MCF 10A (cell line): ENCODE measurements at regions not wholly inside any gene's neighbourhood (a gene's known extent, or its start where the extent isn't known, plus 50 kb on each side); places are given as distances from the start of the nearest gene placed in this dataset.

Experiments used
- BruUV-seq: library from RNA; stranded (reverse); fragments of 400-500 nt; replicated peaks from 2 replicates; lab custom pipeline; 2021; lab: Mats Ljungman, UMichigan
- CTCF ChIA-PET: fragments of 300-600 bp; sonication (Branson Sonifier 250); formaldehyde crosslinking; extraction: SDS; loops from one replicate; lab custom pipeline; 2021; ENCODE audit warnings: antibody characterized with exemption, inconsistent platforms; lab: Yijun Ruan, JAX
- POLR2A ChIA-PET: fragments of 300-600, 350-650 bp; sonication (Branson Sonifier 250); formaldehyde crosslinking; extraction: SDS; loops from one replicate; lab custom pipeline; 2020; ENCODE audit warnings: antibody characterized with exemption, inconsistent platforms; lab: Yijun Ruan, JAX
- DNase-seq: peaks from one replicate; pipeline ENCODE4 v3.0.0-alpha.2; 2018; ENCODE audit not compliant: unreplicated experiment
- H3K27ac Mint-ChIP-seq: one replicate; pipeline ENCODE4 v1.8.0; 2022; ENCODE audit warnings: mild to moderate bottlenecking, low read depth, mixed read lengths; ENCODE audit not compliant: unreplicated experiment
- H3K27me3 Mint-ChIP-seq: one replicate; pipeline ENCODE4 v1.8.0; 2022; ENCODE audit warnings: mixed read lengths; ENCODE audit not compliant: insufficient read depth, unreplicated experiment
- H3K36me3 Mint-ChIP-seq: one replicate; pipeline ENCODE4 v1.8.0; 2022; ENCODE audit warnings: mild to moderate bottlenecking, moderate library complexity, mixed read lengths; ENCODE audit not compliant: insufficient read depth, unreplicated experiment
- H3K4me1 Mint-ChIP-seq: one replicate; pipeline ENCODE4 v1.8.0; 2022; ENCODE audit warnings: mixed read lengths; ENCODE audit not compliant: insufficient read depth, unreplicated experiment
- H3K4me3 Mint-ChIP-seq: one replicate; pipeline ENCODE4 v1.8.0; 2022; ENCODE audit warnings: mild to moderate bottlenecking, moderate library complexity, mixed read lengths; ENCODE audit not compliant: unreplicated experiment
- H3K9me3 Mint-ChIP-seq: one replicate; pipeline ENCODE4 v1.8.0; 2022; ENCODE audit warnings: mixed read lengths; ENCODE audit not compliant: unreplicated experiment
- CTCF ChIP-seq: fragments of 200-600 bp; IDR thresholded peaks from one replicate; pipeline ENCODE4 v1.8.0; 2022; ENCODE audit warnings: antibody characterized with exemption, mild to moderate bottlenecking; ENCODE audit not compliant: unreplicated experiment
- intact Hi-C: fragments of 100-400 bp; cut with micrococcal nuclease; formaldehyde crosslinking; loops from 2 replicates; pipeline ENCODE4 v1.14.1; 2022

- H3K9me3 Mint-ChIP-seq: no peaks in the 10 kb centered on the region
- no peak overlapping the region for H3K4me3 Mint-ChIP-seq
- ChIA-PET CTCF (no interaction called here), POLR2A (no interaction called here)
- no peak for TF ChIP-seq CTCF
- intact Hi-C loops: no loop called here
- no peak for DNase-seq
- peaks cover 20% of the 10 kb centered on the region for H3K36me3 Mint-ChIP-seq
- no peaks in the 10 kb centered on the region for H3K27me3 Mint-ChIP-seq
- H3K27ac Mint-ChIP-seq: no peak overlapping the region
- H3K4me1 Mint-ChIP-seq: peaks cover 15% of the 10 kb centered on the region
- no TSS peak for BruUV-seq
Measured at GRCh38 chr6:158255989-158256601, 56.2 kb upstream of the TULP4 start.

- no peaks in the 10 kb centered on the region for H3K27me3 Mint-ChIP-seq
- H3K4me1 Mint-ChIP-seq: peaks cover 11% of the 10 kb centered on the region
- no peak overlapping the region for H3K27ac Mint-ChIP-seq
- BruUV-seq: no TSS peak
- no peak overlapping the region for H3K4me3 Mint-ChIP-seq
- no peak for TF ChIP-seq CTCF
- CTCF ChIA-PET: interaction anchor here (1.1 kb wide), 1 partner anchor 847 kb away, joined by 4 read pairs; no protein-coding TSS in a partner anchor
- H3K9me3 Mint-ChIP-seq: no peaks in the 10 kb centered on the region
- POLR2A ChIA-PET: interaction anchor here (0.9 kb wide), 1 partner anchor 31 kb away, joined by 4 read pairs; no protein-coding TSS in a partner anchor
- peaks cover 15% of the 10 kb centered on the region for H3K36me3 Mint-ChIP-seq
- intact Hi-C loops: no loop called here
- DNase-seq: no peak
Measured at GRCh38 chr6:158256746-158257424, 55.4 kb upstream of the TULP4 start.

- TF ChIP-seq CTCF: no peak
- CTCF ChIA-PET: interaction anchor here (1.1 kb wide), 1 partner anchor 847 kb away, joined by 4 read pairs; no protein-coding TSS in a partner anchor
Measured at GRCh38 chr6:158257425-158257759, 54.9 kb upstream of the TULP4 start.

GRCh38 chr6:158257781-158258180, 54.5 kb upstream of the TULP4 start:
- DNase-seq: no peak
- Mint-ChIP-seq H3K27ac (no peak overlapping the region), H3K4me3 (no peak overlapping the region), H3K4me1 (peaks cover 11% of the 10 kb centered on the region), H3K9me3 (no peaks in the 10 kb centered on the region), H3K27me3 (no peaks in the 10 kb centered on the region), H3K36me3 (peaks cover 11% of the 10 kb centered on the region)
- POLR2A ChIA-PET: interaction anchor here (0.9 kb wide), 1 partner anchor 30 kb away, joined by 4 read pairs; no protein-coding TSS in a partner anchor
- TF ChIP-seq CTCF: no peak
- no TSS peak for BruUV-seq
- CTCF ChIA-PET: interaction anchor here (1.1 kb wide), 1 partner anchor 847 kb away, joined by 4 read pairs; no protein-coding TSS in a partner anchor
- intact Hi-C loops: no loop called here

More at GRCh38 chr6:158257425-158257759, 54.9 kb upstream of the TULP4 start:
- H3K27me3 Mint-ChIP-seq: no peaks in the 10 kb centered on the region
- H3K36me3 Mint-ChIP-seq: peaks cover 13% of the 10 kb centered on the region
- intact Hi-C loops: no loop called here
- POLR2A ChIA-PET: interaction anchor here (0.9 kb wide), 1 partner anchor 30 kb away, joined by 4 read pairs; no protein-coding TSS in a partner anchor
- no peak for DNase-seq
- H3K9me3 Mint-ChIP-seq: no peaks in the 10 kb centered on the region
- no peak overlapping the region for H3K27ac Mint-ChIP-seq
- peaks cover 11% of the 10 kb centered on the region for H3K4me1 Mint-ChIP-seq
- BruUV-seq: no TSS peak
- H3K4me3 Mint-ChIP-seq: no peak overlapping the region
